NCI-H345 treated with DMSO at 0.1 percent for 48 hours (cell line): ENCODE measurements at regions not wholly inside any gene's neighbourhood (a gene's known extent, or its start where the extent isn't known, plus 50 kb on each side); places are given as distances from the start of the nearest gene placed in this dataset.

Source experiments
- DNase-seq: peaks from one replicate; lab custom pipeline; 2025; ENCODE audit not compliant: unreplicated experiment; lab: John Stamatoyannopoulos, UW

- no peak for DNase-seq
Observed at GRCh38 chrX:110408949-110409588, 50.4 kb downstream of the RTL9 start.

GRCh38 chrX:110409925-110410324 lies 51.3 kb downstream of the RTL9 start:
- DNase-seq: no peak

GRCh38 chrX:110410603-110411002 lies 52.0 kb downstream of the RTL9 start:
- no peak for DNase-seq

- peak; percentile 76 for DNase-seq
Observed at GRCh38 chrX:110412971-110413726, 54.5 kb downstream of the RTL9 start.

- no peak for DNase-seq
Observed at GRCh38 chrX:110413727-110414124, 55.1 kb downstream of the RTL9 start.

- DNase-seq: no peak
Observed at GRCh38 chrX:110414273-110414672, 55.6 kb downstream of the RTL9 start.

GRCh38 chrX:110414679-110415439 lies 56.2 kb downstream of the RTL9 start:
- no peak for DNase-seq

GRCh38 chrX:110415440-110416170 lies 57.0 kb downstream of the RTL9 start:
- no peak for DNase-seq

- no peak for DNase-seq
Observed at GRCh38 chrX:110417128-110417527, 58.5 kb downstream of the RTL9 start.

- DNase-seq: peak; percentile 56
Observed at GRCh38 chrX:110418316-110419235, 59.9 kb downstream of the RTL9 start.

GRCh38 chrX:110419512-110419911 lies 60.9 kb downstream of the RTL9 start:
- no peak for DNase-seq

- no peak for DNase-seq
Observed at GRCh38 chrX:110420771-110421499, 62.3 kb downstream of the RTL9 start.

GRCh38 chrX:110421500-110422455 lies 63.1 kb downstream of the RTL9 start:
- DNase-seq: no peak

GRCh38 chrX:110425222-110426154 lies 66.8 kb downstream of the RTL9 start:
- no peak for DNase-seq

GRCh38 chrX:110426155-110426504 lies 67.5 kb downstream of the RTL9 start:
- DNase-seq: no peak

- no peak for DNase-seq
Observed at GRCh38 chrX:110427076-110427475, 68.4 kb downstream of the RTL9 start.

- no peak for DNase-seq
Observed at GRCh38 chrX:110428144-110428543, 69.5 kb downstream of the RTL9 start.
